H1 (cell line): ENCODE measurements at regions not wholly inside any gene's neighbourhood (a gene's known extent, or its start where the extent isn't known, plus 50 kb on each side); places are given as distances from the start of the nearest gene placed in this dataset.

Source experiments
- BCL11A ChIP-seq, 2 experiments: IDR thresholded peaks; one replicate each; pipeline ENCODE4 v1.6.1; 2011; ENCODE audit warnings: low read depth in 2 of 2, low read length in 2 of 2, mild to moderate bottlenecking in 2 of 2
- BRCA1 ChIP-seq: IDR thresholded peaks from 2 replicates; pipeline ENCODE4 v1.6.1; 2012; ENCODE audit warnings: low read depth, low read length, improper control_type of control experiment
- CHD1 ChIP-seq: IDR thresholded peaks from 2 replicates; pipeline ENCODE4 v1.6.1; 2012; ENCODE audit warnings: low read depth, low read length, improper control_type of control experiment
- KDM1A ChIP-seq: fragments of 200-600, 300-600 bp; sonication (generic); IDR thresholded peaks from 2 replicates; pipeline ENCODE4 v1.7.1; 2016; ENCODE audit warnings: mild to moderate bottlenecking, low read length, borderline replicate concordance
- KDM5A ChIP-seq: fragments of 200-600 bp; IDR thresholded peaks from 2 replicates; pipeline ENCODE4 v1.7.1; 2012; ENCODE audit warnings: mild to moderate bottlenecking, low read length, inconsistent platforms, mixed read lengths
- RFX5 ChIP-seq: IDR thresholded peaks from 2 replicates; pipeline ENCODE4 v1.6.1; 2011; ENCODE audit warnings: low read depth, low read length, improper control_type of control experiment, borderline replicate concordance
- YY1 ChIP-seq: IDR thresholded peaks from 2 replicates; pipeline ENCODE4 v1.6.1; 2011; ENCODE audit warnings: low read depth, mild to moderate bottlenecking, low read length
- TF ChIP-seq, protein P1 (sequence below): IDR thresholded peaks from 2 replicates; pipeline ENCODE4 v1.6.1; 2011; ENCODE audit warnings: low read depth, mild to moderate bottlenecking, low read length; ENCODE audit not compliant: insufficient read depth

DNA sequence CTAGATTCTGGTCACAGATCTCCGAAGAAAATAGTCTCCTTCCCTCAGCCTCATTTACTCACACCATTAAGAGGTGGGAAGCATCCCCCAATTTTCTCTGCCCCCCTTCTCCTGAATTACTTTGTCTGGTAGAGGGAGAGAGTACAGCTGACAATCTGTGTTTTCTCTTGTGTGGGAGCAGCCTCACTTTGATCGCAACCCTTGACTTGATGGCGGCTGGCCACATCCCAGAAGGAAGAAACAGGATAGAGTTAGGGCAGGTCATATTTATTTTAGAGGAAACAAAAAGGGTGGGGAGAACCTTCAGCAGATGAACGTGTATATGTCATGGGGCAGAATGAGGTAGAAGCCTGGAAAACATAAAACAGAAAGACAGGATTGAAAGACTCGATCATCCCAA lies 82.4 kb upstream of the FAM171A1 start (continued):
- TF ChIP-seq KDM1A: no peak
- no peak for TF ChIP-seq YY1
- TF ChIP-seq KDM5A: no peak
- no peak for TF ChIP-seq RFX5
- TF ChIP-seq BCL11A (IDR thresholded peaks at IDR 0.05; ENCODE audit: low read depth in 2 of 2, low read length in 2 of 2): no peak
- no peak for TF ChIP-seq CHD1
- no peak for TF ChIP-seq BRCA1
- TF ChIP-seq, protein P1, sequence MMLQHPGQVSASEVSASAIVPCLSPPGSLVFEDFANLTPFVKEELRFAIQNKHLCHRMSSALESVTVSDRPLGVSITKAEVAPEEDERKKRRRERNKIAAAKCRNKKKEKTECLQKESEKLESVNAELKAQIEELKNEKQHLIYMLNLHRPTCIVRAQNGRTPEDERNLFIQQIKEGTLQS: no peak
